ENCODE measurements at regions not wholly inside any gene's neighbourhood (a gene's known extent, or its start where the extent isn't known, plus 50 kb on each side); places are given as distances from the start of the nearest gene placed in this dataset.

GRCh38 chr11:87430821-87431220 lies 393.1 kb downstream of the TMEM135 start:
- no peak for DNase-seq (ENCODE audit: low spot score)

- no peak for DNase-seq (ENCODE audit: low spot score)
Measured at GRCh38 chr11:87429996-87430395, 392.3 kb downstream of the TMEM135 start.

GRCh38 chr11:87428266-87428665 lies 390.5 kb downstream of the TMEM135 start:
- DNase-seq (ENCODE audit: low spot score): no peak

- DNase-seq (ENCODE audit: low spot score): no peak
Measured at GRCh38 chr11:87425943-87426342, 388.2 kb downstream of the TMEM135 start.

GRCh38 chr11:87425391-87425790 lies 387.7 kb downstream of the TMEM135 start:
- no peak for DNase-seq (ENCODE audit: low spot score)

- DNase-seq (ENCODE audit: low spot score): no peak
Measured at GRCh38 chr11:87423161-87423560, 385.4 kb downstream of the TMEM135 start.

GRCh38 chr11:87422566-87422965 lies 384.8 kb downstream of the TMEM135 start:
- DNase-seq (ENCODE audit: low spot score): no peak

- DNase-seq (ENCODE audit: low spot score): peak; percentile 68
Measured at GRCh38 chr11:87421422-87421821, 383.7 kb downstream of the TMEM135 start.

- DNase-seq (ENCODE audit: low spot score): no peak
Measured at GRCh38 chr11:87417951-87418350, 380.2 kb downstream of the TMEM135 start.

- DNase-seq (ENCODE audit: low spot score): no peak
Measured at GRCh38 chr11:87405843-87406242, 368.1 kb downstream of the TMEM135 start.

- no peak for DNase-seq (ENCODE audit: low spot score)
Measured at GRCh38 chr11:87405356-87405755, 367.6 kb downstream of the TMEM135 start.

- no peak for DNase-seq (ENCODE audit: low spot score)
Measured at GRCh38 chr11:87401653-87402052, 363.9 kb downstream of the TMEM135 start.

GRCh38 chr11:87399341-87399740 lies 361.6 kb downstream of the TMEM135 start:
- DNase-seq (ENCODE audit: low spot score): no peak

GRCh38 chr11:87398931-87399330 lies 361.2 kb downstream of the TMEM135 start:
- DNase-seq (ENCODE audit: low spot score): no peak

- DNase-seq (ENCODE audit: low spot score): no peak
Measured at GRCh38 chr11:87397011-87397865, 359.5 kb downstream of the TMEM135 start.

- no peak for DNase-seq (ENCODE audit: low spot score)
Measured at GRCh38 chr11:87394924-87395323, 357.2 kb downstream of the TMEM135 start.

- no peak for DNase-seq (ENCODE audit: low spot score)
Measured at GRCh38 chr11:87392665-87393064, 354.9 kb downstream of the TMEM135 start.

GRCh38 chr11:87391496-87391895 lies 353.8 kb downstream of the TMEM135 start:
- DNase-seq (ENCODE audit: low spot score): no peak

- no peak for DNase-seq (ENCODE audit: low spot score)
Measured at GRCh38 chr11:87384078-87384729, 346.5 kb downstream of the TMEM135 start.

- DNase-seq (ENCODE audit: low spot score): no peak
Measured at GRCh38 chr11:87374038-87374807, 336.5 kb downstream of the TMEM135 start.

All from umbilical cord (tissue), 1 donor.